ENCODE measurements at regions not wholly inside any gene's neighbourhood (a gene's known extent, or its start where the extent isn't known, plus 50 kb on each side); places are given as distances from the start of the nearest gene placed in this dataset.

GRCh38 chr11:81092522-81092921, 1641.1 kb downstream of the FAM181B start:
- intact Hi-C loops (cut with micrococcal nuclease) = no loop called here
- no peak for DNase-seq
- POLR2A ChIA-PET = no interaction called here
- Mint-ChIP-seq H3K9me3 (peaks cover 10% of the 10 kb centered on the region), H3K27me3 (no peaks in the 10 kb centered on the region), H3K27ac (no peak overlapping the region), H3K36me3 (ENCODE audit: low read depth) (no peaks in the 10 kb centered on the region), H3K4me1 (ENCODE audit: low read depth) (no peaks in the 10 kb centered on the region), H3K4me3 (no peak overlapping the region)
- no peak for ATAC-seq
- CTCF ChIA-PET = no interaction called here
- TF ChIP-seq CTCF (IDR thresholded peaks at IDR 0.05) = no peak

- intact Hi-C loops (cut with micrococcal nuclease) = no loop called here
- Mint-ChIP-seq H3K36me3 (ENCODE audit: low read depth) (no peaks in the 10 kb centered on the region), H3K9me3 (peaks cover 3% of the 10 kb centered on the region), H3K27ac (no peak overlapping the region), H3K4me1 (ENCODE audit: low read depth) (no peaks in the 10 kb centered on the region), H3K27me3 (no peaks in the 10 kb centered on the region), H3K4me3 (no peak overlapping the region)
- ChIA-PET CTCF (no interaction called here), POLR2A (no interaction called here)
- TF ChIP-seq CTCF (IDR thresholded peaks at IDR 0.05) = no peak
- ATAC-seq (no peak), DNase-seq (no peak)
These were observed 1644.4 kb downstream of the FAM181B start for GRCh38 chr11:81089242-81089641.

- DNase-seq (no peak), ATAC-seq (no peak)
- Mint-ChIP-seq H3K9me3 (peaks cover 18% of the 10 kb centered on the region), H3K36me3 (ENCODE audit: low read depth) (no peaks in the 10 kb centered on the region), H3K27me3 (no peaks in the 10 kb centered on the region), H3K27ac (no peak overlapping the region), H3K4me3 (no peak overlapping the region), H3K4me1 (ENCODE audit: low read depth) (no peaks in the 10 kb centered on the region)
- ChIA-PET POLR2A (no interaction called here), CTCF (interaction anchor here (0.6 kb wide), 1 partner anchor 11 kb away, joined by 3 read pairs; no protein-coding TSS in a partner anchor)
- TF ChIP-seq CTCF (IDR thresholded peaks at IDR 0.05) = no peak
- intact Hi-C loops (cut with micrococcal nuclease) = no loop called here
These were observed 1639.6 kb upstream of the TENM4 start for GRCh38 chr11:81080476-81080875.

- intact Hi-C loops (cut with micrococcal nuclease) = no loop called here
- ChIA-PET CTCF (no interaction called here), POLR2A (no interaction called here)
- Mint-ChIP-seq H3K4me1 (ENCODE audit: low read depth) (no peaks in the 10 kb centered on the region), H3K9me3 (peaks cover 5% of the 10 kb centered on the region), H3K36me3 (ENCODE audit: low read depth) (no peaks in the 10 kb centered on the region), H3K27me3 (no peaks in the 10 kb centered on the region), H3K4me3 (no peak overlapping the region), H3K27ac (no peak overlapping the region)
- no peak for TF ChIP-seq CTCF (IDR thresholded peaks at IDR 0.05)
- ATAC-seq (no peak), DNase-seq (no peak)
These were observed 1631.4 kb upstream of the TENM4 start for GRCh38 chr11:81072273-81072672.

- H3K27me3 Mint-ChIP-seq = no peaks in the 10 kb centered on the region
- TF ChIP-seq CTCF (IDR thresholded peaks at IDR 0.05) = no peak
- DNase-seq (no peak), ATAC-seq (no peak)
- no peaks in the 10 kb centered on the region for H3K4me1 Mint-ChIP-seq (ENCODE audit: low read depth)
- H3K4me3 Mint-ChIP-seq = no peak overlapping the region
- H3K9me3 Mint-ChIP-seq = peaks cover 5% of the 10 kb centered on the region
- POLR2A ChIA-PET = no interaction called here
- no peak overlapping the region for H3K27ac Mint-ChIP-seq
- CTCF ChIA-PET = no interaction called here
- intact Hi-C loops (cut with micrococcal nuclease) = no loop called here
- no peaks in the 10 kb centered on the region for H3K36me3 Mint-ChIP-seq (ENCODE audit: low read depth)
These were observed 1630.8 kb upstream of the TENM4 start for GRCh38 chr11:81071606-81072005.
